ENCODE measurements at regions not wholly inside any gene's neighbourhood (a gene's known extent, or its start where the extent isn't known, plus 50 kb on each side); places are given as distances from the start of the nearest gene placed in this dataset.

- no peak for DNase-seq (ENCODE audit: low read depth)
Measured at GRCh38 chr11:116473206-116473769, 299.5 kb downstream of the BUD13 start.

GRCh38 chr11:116472651-116473050 lies 300.1 kb downstream of the BUD13 start:
- no peak for DNase-seq (ENCODE audit: low read depth)

GRCh38 chr11:116471608-116472256 lies 301.1 kb downstream of the BUD13 start:
- peak; percentile 7 for DNase-seq (ENCODE audit: low read depth)

GRCh38 chr11:116468699-116469098 lies 304.1 kb downstream of the BUD13 start:
- no peak for DNase-seq (ENCODE audit: low read depth)

GRCh38 chr11:116467823-116468222 lies 305.0 kb downstream of the BUD13 start:
- no peak for DNase-seq (ENCODE audit: low read depth)

GRCh38 chr11:116466801-116467200 lies 306.0 kb downstream of the BUD13 start:
- DNase-seq (ENCODE audit: low read depth), result no peak

GRCh38 chr11:116466191-116466590 lies 306.6 kb downstream of the BUD13 start:
- DNase-seq (ENCODE audit: low read depth), result no peak

- DNase-seq (ENCODE audit: low read depth), result no peak
Measured at GRCh38 chr11:116465056-116465455, 307.7 kb downstream of the BUD13 start.

- no peak for DNase-seq (ENCODE audit: low read depth)
Measured at GRCh38 chr11:116461789-116462188, 311.0 kb downstream of the BUD13 start.

- DNase-seq (ENCODE audit: low read depth), result no peak
Measured at GRCh38 chr11:116460156-116460920, 312.4 kb downstream of the BUD13 start.

GRCh38 chr11:116459185-116460045 lies 313.4 kb downstream of the BUD13 start:
- DNase-seq (ENCODE audit: low read depth), result no peak

- no peak for DNase-seq (ENCODE audit: low read depth)
Measured at GRCh38 chr11:116458546-116458945, 314.2 kb downstream of the BUD13 start.

GRCh38 chr11:116457336-116458007 lies 315.3 kb downstream of the BUD13 start:
- no peak for DNase-seq (ENCODE audit: low read depth)

GRCh38 chr11:116454951-116455350 lies 317.8 kb downstream of the BUD13 start:
- DNase-seq (ENCODE audit: low read depth), result no peak

GRCh38 chr11:116454020-116454645 lies 318.7 kb downstream of the BUD13 start:
- DNase-seq (ENCODE audit: low read depth), result peak; percentile 20

- DNase-seq (ENCODE audit: low read depth), result no peak
Measured at GRCh38 chr11:116452461-116452860, 320.3 kb downstream of the BUD13 start.

- no peak for DNase-seq (ENCODE audit: low read depth)
Measured at GRCh38 chr11:116449522-116449921, 323.3 kb downstream of the BUD13 start.

GRCh38 chr11:116446048-116446941 lies 326.5 kb downstream of the BUD13 start:
- DNase-seq (ENCODE audit: low read depth), result no peak

GRCh38 chr11:116445108-116446047 lies 327.4 kb downstream of the BUD13 start:
- no peak for DNase-seq (ENCODE audit: low read depth)

All from iris pigment epithelial cell (primary cell).